Activated CD8-positive, alpha-beta memory T cell treated with anti-CD3 and anti-CD28 coated beads, Interleukin-2, amount 50 U/mL, for 48 hours (primary cell): ENCODE measurements at regions not wholly inside any gene's neighbourhood (a gene's known extent, or its start where the extent isn't known, plus 50 kb on each side); places are given as distances from the start of the nearest gene placed in this dataset.
"Not testable (repeated sequence)": the region's sequence is repeated elsewhere in the genome, so short reads cannot be mapped to it uniquely, and the experiment has no call there.

Source experiments
- DNase-seq: peaks from one replicate; pipeline ENCODE4 v3.0.0-alpha.2; 2020

GRCh38 chr10:130352291-130352645, 216.1 kb downstream of the GLRX3 start:
- no peak for DNase-seq

GRCh38 chr10:130353928-130354572, 217.9 kb downstream of the GLRX3 start:
- no peak for DNase-seq

GRCh38 chr10:130354573-130354954, 218.4 kb downstream of the GLRX3 start:
- no peak for DNase-seq

- no peak for DNase-seq
Observed at GRCh38 chr10:130354976-130355795, 219.0 kb downstream of the GLRX3 start.

- DNase-seq = not testable (repeated sequence)
Observed at GRCh38 chr10:130356429-130356828, 220.2 kb downstream of the GLRX3 start.

- no peak for DNase-seq
Observed at GRCh38 chr10:130357226-130357625, 221.0 kb downstream of the GLRX3 start.

- no peak for DNase-seq
Observed at GRCh38 chr10:130357951-130358350, 221.8 kb downstream of the GLRX3 start.

GRCh38 chr10:130358981-130359650, 222.9 kb downstream of the GLRX3 start:
- DNase-seq = no peak

- no peak for DNase-seq
Observed at GRCh38 chr10:130359711-130360110, 223.5 kb downstream of the GLRX3 start.

GRCh38 chr10:130360826-130361311, 224.7 kb downstream of the GLRX3 start:
- peak; percentile 13 for DNase-seq

- peak; percentile 29 for DNase-seq
Observed at GRCh38 chr10:130361351-130362105, 225.3 kb downstream of the GLRX3 start.

GRCh38 chr10:130362308-130362761, 226.1 kb downstream of the GLRX3 start:
- peak; percentile 26 for DNase-seq

- DNase-seq = peak; percentile 13
Observed at GRCh38 chr10:130363051-130363450, 226.9 kb downstream of the GLRX3 start.

GRCh38 chr10:130363899-130364445, 227.8 kb downstream of the GLRX3 start:
- DNase-seq = peak; percentile 13

GRCh38 chr10:130364631-130365411, 228.6 kb downstream of the GLRX3 start:
- peak; percentile 30 for DNase-seq

- peak; percentile 10 for DNase-seq
Observed at GRCh38 chr10:130368761-130369560, 232.8 kb downstream of the GLRX3 start.

- DNase-seq = peak; percentile 4
Observed at GRCh38 chr10:130369645-130370381, 233.6 kb downstream of the GLRX3 start.

GRCh38 chr10:130370721-130371120, 234.5 kb downstream of the GLRX3 start:
- no peak for DNase-seq

- no peak for DNase-seq
Observed at GRCh38 chr10:130371156-130371555, 235.0 kb downstream of the GLRX3 start.

- no peak for DNase-seq
Observed at GRCh38 chr10:130371666-130372065, 235.5 kb downstream of the GLRX3 start.
